Panc1 (cell line): ENCODE measurements at regions not wholly inside any gene's neighbourhood (a gene's known extent, or its start where the extent isn't known, plus 50 kb on each side); places are given as distances from the start of the nearest gene placed in this dataset.
A peak's percentile ranks its signal among the peaks of the same experiment; 100 is the strongest.

ENCODE experiments used
- ATAC-seq: fragments of 200-7000 bp; cut with Tn5 transposase; 2 replicates; pipeline ENCODE4 v1.9.1; 2020; ENCODE audit warnings: mild to moderate bottlenecking, moderate library complexity
- BruUV-seq: library from RNA; stranded (reverse); fragments of 400-500 nt; replicated peaks from 2 replicates; lab custom pipeline; 2021; lab: Mats Ljungman, UMichigan
- CTCF ChIA-PET: fragments of 300-600 bp; sonication (Branson Sonifier 250); formaldehyde crosslinking; loops from one replicate; lab custom pipeline; 2022; ENCODE audit warnings: antibody characterized with exemption; lab: Charles Lee
- POLR2A ChIA-PET: fragments of 300-600 bp; sonication (Branson Sonifier 250); formaldehyde crosslinking; loops from one replicate; lab custom pipeline; 2022; ENCODE audit warnings: antibody characterized with exemption; lab: Charles Lee
- DNase-seq: peaks from one replicate; pipeline ENCODE4 v3.0.0-alpha.2; 2010; ENCODE audit warnings: low read depth, low spot score
- H3K27ac ChIP-seq: 2 replicates; pipeline ENCODE4 v1.5.1; 2011; ENCODE audit warnings: mild to moderate bottlenecking, low read length, inconsistent platforms
- H3K27me3 ChIP-seq: fragments of 200-500 bp; sonication (Bioruptor generic); 2 replicates; pipeline ENCODE4 v1.6.0; 2014; ENCODE audit warnings: low read length, inconsistent platforms; ENCODE audit not compliant: control insufficient read depth, insufficient read depth
- H3K36me3 ChIP-seq: fragments of 200-500 bp; sonication (Bioruptor generic); 2 replicates; pipeline ENCODE4 v1.5.1; 2014; ENCODE audit warnings: inconsistent platforms, mild to moderate bottlenecking, low read length, moderate library complexity; ENCODE audit not compliant: control insufficient read depth, insufficient read depth
- H3K4me1 ChIP-seq: 2 replicates; pipeline ENCODE4 v1.5.1; 2011; ENCODE audit warnings: inconsistent platforms, mild to moderate bottlenecking, low read length, moderate library complexity; ENCODE audit not compliant: control insufficient read depth, insufficient read depth
- H3K4me3 ChIP-seq, 2 experiments: 2 replicates each; pipeline ENCODE4 v1.5.1; 2011 to 2012; ENCODE audit warnings: low read depth in 2 of 2, low read length in 2 of 2, mild to moderate bottlenecking in 2 of 2, inconsistent platforms in 1 of 2, moderate library complexity in 1 of 2
- H3K9me3 ChIP-seq: fragments of 200-500 bp; sonication (Bioruptor generic); 2 replicates; pipeline ENCODE4 v1.5.1; 2014; ENCODE audit warnings: low read depth, mild to moderate bottlenecking, inconsistent platforms, low read length, moderate library complexity; ENCODE audit not compliant: control insufficient read depth, insufficient read depth
- CTCF ChIP-seq: fragments of 450-650 bp; IDR thresholded peaks from 2 replicates; pipeline ENCODE4 v1.5.1; 2017; ENCODE audit warnings: mild to moderate bottlenecking
- POLR2AphosphoS5 ChIP-seq: IDR thresholded peaks from 2 replicates; pipeline ENCODE4 v1.6.1; 2012; ENCODE audit warnings: mild to moderate bottlenecking, low read depth, low read length, moderate library complexity
- REST ChIP-seq, 2 experiments: IDR thresholded peaks; 2 replicates each; pipeline ENCODE4 v1.6.1; 2011 to 2012; ENCODE audit warnings: low read depth in 2 of 2, control low read depth in 1 of 2, low read length in 1 of 2, mild to moderate bottlenecking in 1 of 2, moderate library complexity in 1 of 2; ENCODE audit not compliant: insufficient read depth in 1 of 2
- SIN3A ChIP-seq: IDR thresholded peaks from 2 replicates; pipeline ENCODE4 v1.6.1; 2012; ENCODE audit warnings: low read depth, mild to moderate bottlenecking, low read length, moderate library complexity, borderline replicate concordance; ENCODE audit not compliant: insufficient read depth
- TCF7L2 ChIP-seq: IDR thresholded peaks from 2 replicates; pipeline ENCODE4 v1.6.1; 2011; ENCODE audit warnings: mild to moderate bottlenecking, low read depth, low read length, inconsistent platforms
- in situ Hi-C: cut with HindIII; loops from 2 replicates; pipeline ENCODE4 v1.10.0; 2016; ENCODE audit warnings: low sequenced_read_pairs, low pct_unique_long_range_greater_than_20kb
- intact Hi-C: fragments of 100-400 bp; cut with micrococcal nuclease; formaldehyde crosslinking; loops from one replicate; pipeline ENCODE4 v1.10.0; 2022; ENCODE audit not compliant: unreplicated experiment

GRCh38 chr3:107430214-107430995 lies 53.2 kb downstream of the CCDC54 start:
- intact Hi-C loops (loop anchor here (2.0 kb wide), 1 partner anchor 160 kb away; no protein-coding TSS in a partner anchor), in situ Hi-C loops (no loop called here)
- ATAC-seq, result no peak
- POLR2A ChIA-PET, result interaction anchor here (0.6 to 0.7 kb wide), 2 partner anchors 164 to 217 kb away, joined by 5 read pairs; no protein-coding TSS in a partner anchor
- CTCF ChIA-PET, result no interaction called here
- no TSS peak for BruUV-seq
- TF ChIP-seq SIN3A, result no peak
- TF ChIP-seq CTCF, result peak; percentile 64
- Histone ChIP-seq H3K4me3 (peak overlapping the region; percentile 64 to 75), H3K27me3 (no peaks in the 10 kb centered on the region; the same call in 1 of the 2 replicates), H3K27ac (no peak overlapping the region; the same call in 1 of the 2 replicates), H3K4me1 (peaks cover 12% of the 10 kb centered on the region), H3K36me3 (no peaks in the 10 kb centered on the region), H3K9me3 (no peaks in the 10 kb centered on the region)
- no peak for DNase-seq

- TF ChIP-seq POLR2AphosphoS5 (no peak), SIN3A (no peak), REST (IDR thresholded peaks at IDR 0.05; ENCODE audit: insufficient read depth in 1 of 2, low read depth in 2 of 2, low read length in 1 of 2) (no peak), TCF7L2 (no peak), CTCF (no peak)
- H3K4me3 ChIP-seq, result peak overlapping the region; percentile 64 to 75
- POLR2A ChIA-PET, result no interaction called here
- no peaks in the 10 kb centered on the region for H3K36me3 ChIP-seq
- no peaks in the 10 kb centered on the region for H3K9me3 ChIP-seq
- ATAC-seq, result no peak; the same call in 1 of the 2 replicates
- no TSS peak for BruUV-seq
- DNase-seq, result no peak
- peaks cover 12% of the 10 kb centered on the region for H3K4me1 ChIP-seq
- intact Hi-C loops (loop anchor here (2.0 kb wide), 1 partner anchor 160 kb away; no protein-coding TSS in a partner anchor), in situ Hi-C loops (no loop called here)
- CTCF ChIA-PET, result interaction anchor here (0.7 kb wide), 2 partner anchors 30 to 638 kb away, joined by 4 to 6 read pairs; no protein-coding TSS in a partner anchor
- H3K27ac ChIP-seq, result peak overlapping the region; percentile 41; the same call in 1 of the 2 replicates
- H3K27me3 ChIP-seq, result peaks cover under 1% of the 10 kb centered on the region; the same call in 1 of the 2 replicates
These were observed 53.7 kb downstream of the CCDC54 start for GRCh38 chr3:107430996-107431245.
